NCI-H146 (cell line): ENCODE measurements at regions not wholly inside any gene's neighbourhood (a gene's known extent, or its start where the extent isn't known, plus 50 kb on each side); places are given as distances from the start of the nearest gene placed in this dataset.
A peak's percentile ranks its signal among the peaks of the same experiment; 100 is the strongest.

ENCODE experiments used
- DNase-seq: peaks from one replicate; lab custom pipeline; 2025; lab: John Stamatoyannopoulos, UW

DNA sequence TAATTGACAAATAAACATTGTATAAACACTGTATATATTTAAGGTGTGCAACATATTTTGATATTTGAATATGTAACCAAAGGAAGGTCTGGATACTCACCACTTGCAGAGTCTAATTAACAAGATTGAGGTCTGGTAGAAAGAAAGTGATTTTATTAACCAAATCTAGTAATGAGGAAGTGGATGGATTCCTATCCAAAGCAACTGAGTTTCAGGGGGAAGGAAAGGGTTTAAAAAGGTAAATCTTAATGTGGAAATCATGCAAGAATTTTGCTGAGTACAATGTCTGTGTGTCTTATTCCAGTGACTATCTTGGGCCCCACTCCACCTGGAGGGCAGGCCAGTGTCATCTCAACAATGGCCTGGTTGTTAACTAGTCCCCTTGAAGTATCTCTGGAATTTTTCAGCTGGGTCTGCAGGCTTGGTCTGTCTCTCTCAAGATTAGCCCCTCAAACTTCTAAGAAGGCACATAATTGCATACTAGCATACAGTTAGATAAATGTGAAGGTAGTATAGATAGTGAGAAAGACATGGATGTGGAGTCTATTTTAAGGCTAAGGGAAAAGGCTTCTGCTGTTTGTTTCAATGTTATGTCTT is 262.7 kb upstream of the RGS18 start:
- DNase-seq: no peak

DNA sequence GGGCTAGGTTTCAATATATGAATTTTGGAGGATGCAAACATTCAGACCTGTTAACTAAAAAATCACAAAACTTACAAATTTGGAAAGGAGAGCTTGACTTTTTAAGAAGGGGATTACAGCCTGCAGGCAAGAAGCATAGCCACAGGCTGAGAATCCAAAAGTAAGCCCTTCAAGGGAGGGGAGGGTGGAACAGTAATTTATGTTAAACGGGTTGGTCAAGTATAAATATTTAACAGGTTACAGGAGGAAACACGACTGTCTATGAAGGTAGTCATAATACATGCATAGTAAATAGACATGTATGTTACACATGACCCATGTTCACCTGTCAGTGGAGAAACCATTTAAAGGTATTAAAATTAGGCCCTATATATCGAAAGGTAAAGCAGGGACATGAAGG is 261.1 kb upstream of the RGS18 start:
- no peak for DNase-seq

DNA sequence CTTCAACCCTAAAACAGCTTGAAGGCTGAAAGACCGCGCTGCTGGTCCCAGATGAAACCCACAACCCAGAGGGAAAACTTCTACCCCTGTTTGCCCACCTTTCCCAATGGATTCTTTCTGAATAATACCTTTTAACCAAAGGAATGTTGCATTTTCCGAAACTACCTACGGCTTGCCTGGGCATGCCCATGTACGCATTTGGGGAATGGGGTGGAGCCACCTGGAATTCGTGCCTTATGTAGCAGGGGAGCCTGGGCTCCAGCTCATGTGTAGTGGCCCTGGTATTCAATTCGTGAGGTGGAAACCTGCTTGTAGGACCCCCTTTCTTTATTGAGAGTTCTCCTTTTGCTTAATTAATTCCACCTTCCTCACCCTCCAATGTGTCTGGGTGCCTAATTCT is 256.6 kb upstream of the RGS18 start:
- no peak for DNase-seq

DNA sequence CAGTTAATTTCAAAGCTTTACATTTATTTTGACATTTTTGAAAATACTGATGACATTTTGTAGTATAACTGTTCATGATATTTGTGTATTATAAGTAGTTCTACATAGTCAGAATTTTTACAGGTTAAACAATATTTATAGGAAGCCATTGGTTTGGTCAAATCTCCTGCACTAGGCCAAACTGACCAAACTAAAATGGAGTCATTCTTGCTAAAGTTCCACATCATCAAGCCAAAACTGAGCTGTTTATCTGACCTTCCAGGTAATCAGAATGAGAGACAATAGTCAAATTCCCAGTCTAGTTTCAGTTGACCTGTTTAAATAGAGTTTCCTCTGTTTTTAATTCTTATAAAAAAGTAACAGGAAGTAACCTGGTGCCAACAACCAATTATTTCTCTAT is 253.3 kb upstream of the RGS18 start:
- no peak for DNase-seq

DNA sequence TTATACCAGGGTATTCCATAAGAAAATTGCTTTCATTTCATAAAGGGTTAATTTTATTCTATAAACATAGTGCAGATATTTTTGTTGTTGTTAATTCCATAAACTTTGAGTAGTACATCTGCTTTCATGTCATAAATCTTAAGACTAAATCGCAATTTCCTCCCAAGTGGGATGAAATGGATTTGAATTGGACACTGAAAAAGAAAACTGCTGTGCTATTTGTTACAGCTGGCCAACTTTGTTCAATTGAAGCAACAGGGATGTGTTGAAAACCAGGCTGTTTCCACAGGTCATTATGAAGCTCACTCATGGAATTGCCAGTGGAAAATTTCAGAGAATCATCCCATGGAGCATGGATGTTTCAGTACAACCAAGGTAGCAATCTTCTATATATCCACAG is 252.5 kb upstream of the RGS18 start:
- DNase-seq: no peak

DNA sequence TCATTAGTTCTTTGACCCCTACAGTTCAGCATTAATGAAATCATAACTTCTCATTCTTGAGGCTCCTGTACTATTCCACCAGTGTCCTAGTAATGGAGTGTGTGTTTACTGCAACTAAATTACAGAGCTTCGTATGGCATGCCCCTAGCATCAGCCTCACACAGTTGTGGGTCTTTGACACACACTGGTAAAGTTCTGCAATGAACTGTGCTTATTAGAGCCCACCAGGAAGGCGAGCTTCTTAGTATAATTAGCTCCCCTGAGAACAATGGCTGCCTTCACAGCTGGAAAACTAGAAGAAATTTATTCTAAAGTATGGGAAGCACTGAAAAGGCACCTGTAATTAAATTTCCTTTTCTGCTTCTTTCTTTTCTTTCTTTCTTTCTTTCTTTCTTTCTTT is 251.1 kb upstream of the RGS18 start:
- DNase-seq: no peak

DNA sequence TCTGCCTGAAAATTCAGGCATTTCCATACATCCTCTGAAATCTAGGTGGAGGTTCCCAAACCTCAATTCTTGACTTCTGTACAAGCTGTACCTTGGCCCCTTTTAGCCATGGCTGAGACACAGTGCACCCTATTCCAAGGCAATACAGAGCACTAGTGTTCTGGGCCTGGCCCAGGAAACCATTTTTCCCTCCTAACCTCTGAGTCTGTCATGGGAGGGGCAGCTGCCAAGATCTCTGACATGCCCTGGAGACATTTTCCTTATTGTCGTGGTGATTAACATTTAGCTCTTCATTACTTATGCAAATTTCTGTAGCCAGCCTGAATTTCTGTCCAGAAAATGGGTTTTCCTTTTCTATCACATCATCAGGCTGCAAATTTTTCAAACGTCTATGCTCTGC is 248.0 kb upstream of the RGS18 start:
- DNase-seq: no peak

DNA sequence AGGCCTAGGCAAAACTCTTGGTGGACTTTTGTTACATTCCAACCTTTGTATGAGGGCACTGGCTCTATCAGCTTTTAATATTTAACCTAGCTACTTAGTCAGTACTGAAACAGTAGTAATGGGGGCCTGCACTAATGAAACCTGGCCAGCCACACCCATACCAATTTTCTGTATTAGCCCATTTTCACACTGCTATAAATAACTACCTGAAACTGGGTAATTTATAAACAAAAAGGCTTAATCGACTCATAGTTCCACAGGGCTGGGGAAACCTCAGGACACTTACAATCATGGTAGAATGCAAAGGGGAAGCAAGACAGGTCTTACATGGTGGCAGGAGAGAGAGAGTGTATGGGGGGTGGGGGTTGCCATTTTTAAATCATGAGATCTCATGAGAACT is 245.7 kb upstream of the RGS18 start:
- DNase-seq: no peak

DNA sequence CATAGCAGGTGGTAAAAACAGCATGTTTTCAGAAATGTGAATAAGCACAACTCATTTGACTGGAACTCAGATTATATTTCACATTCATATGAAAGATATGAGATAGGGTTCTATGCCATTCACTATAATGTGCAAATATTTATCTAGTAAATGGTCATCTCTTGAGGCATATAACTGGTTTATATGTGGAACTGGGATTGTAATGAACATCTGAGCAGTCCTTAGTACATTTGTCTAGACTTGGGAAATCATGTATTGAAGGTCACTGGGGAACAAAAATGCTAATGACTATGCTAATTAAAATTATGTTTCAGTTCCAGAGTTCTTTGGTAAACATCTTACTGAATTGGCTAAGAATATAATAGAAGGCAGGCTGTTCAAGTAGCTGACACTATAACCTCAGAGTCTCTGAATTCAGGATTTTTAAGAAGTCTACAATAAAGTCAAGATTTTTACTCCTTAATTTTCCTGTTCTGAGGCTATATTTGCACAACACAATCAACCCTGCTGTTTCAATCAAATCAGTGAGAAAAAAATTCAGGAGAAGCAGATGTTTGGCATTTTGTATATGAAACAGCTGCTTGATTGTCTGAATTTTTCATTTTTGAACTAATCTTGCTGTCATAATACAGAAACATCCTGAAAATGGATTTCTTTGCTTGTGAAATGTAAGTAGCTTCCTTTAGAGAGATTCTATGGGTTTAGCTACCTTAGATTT is 244.8 kb upstream of the RGS18 start:
- peak; percentile 5 for DNase-seq

DNA sequence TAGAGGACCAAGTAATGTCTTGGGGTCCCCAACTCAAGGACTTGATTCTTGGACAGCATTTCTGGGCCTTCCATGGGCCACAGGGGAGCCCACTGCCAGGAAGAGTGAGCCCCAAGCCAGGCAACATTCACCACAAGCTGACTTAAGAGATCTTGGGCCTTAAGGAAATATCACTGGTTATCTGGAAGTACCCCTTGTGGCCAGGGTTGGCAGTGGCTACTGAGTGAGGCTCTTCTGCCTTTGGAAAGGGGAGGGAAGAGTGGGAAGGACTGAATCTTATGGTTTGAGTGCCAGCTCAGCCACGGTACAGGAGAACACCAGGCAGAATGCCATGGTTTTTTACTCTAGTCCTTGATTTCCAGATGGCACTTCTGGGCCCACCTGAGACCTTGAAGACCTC is 228.9 kb upstream of the RGS18 start:
- no peak for DNase-seq

DNA sequence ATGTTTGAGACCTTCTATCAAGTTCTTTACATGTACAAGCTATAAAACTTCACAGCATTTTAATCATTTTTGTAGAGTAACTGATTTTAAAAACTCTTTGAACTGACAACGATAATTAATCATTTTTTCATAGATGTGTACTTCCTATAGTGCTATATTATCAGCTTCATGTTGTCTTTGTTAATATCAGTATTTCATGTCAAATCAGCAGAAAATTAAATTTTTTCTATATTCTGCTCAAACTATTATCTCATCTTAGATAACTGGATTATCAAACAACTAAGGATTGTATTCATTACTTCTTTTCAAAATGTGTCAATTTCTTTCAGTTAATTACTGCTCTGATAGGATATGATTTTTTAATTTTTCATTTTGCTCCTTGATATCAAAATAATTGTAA is 214.6 kb upstream of the RGS18 start:
- DNase-seq: no peak

DNA sequence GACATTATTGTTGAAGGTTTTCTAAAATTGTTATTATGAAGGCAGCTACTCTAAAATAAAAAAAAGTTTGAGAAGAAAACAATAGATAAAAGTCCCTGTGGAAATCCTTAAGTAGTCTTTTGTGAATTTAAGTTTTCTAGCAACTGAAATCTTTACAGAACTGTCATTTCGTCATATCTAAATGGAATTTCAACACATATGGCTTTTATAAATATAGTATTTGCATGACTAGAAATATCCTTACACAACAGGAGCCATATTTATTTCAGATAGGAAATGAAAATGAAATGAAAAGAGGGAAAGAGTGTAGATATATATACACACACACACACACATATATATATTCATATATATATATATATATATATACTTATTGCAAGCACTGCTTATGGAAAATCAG is 204.7 kb upstream of the RGS18 start:
- DNase-seq: no peak

DNA sequence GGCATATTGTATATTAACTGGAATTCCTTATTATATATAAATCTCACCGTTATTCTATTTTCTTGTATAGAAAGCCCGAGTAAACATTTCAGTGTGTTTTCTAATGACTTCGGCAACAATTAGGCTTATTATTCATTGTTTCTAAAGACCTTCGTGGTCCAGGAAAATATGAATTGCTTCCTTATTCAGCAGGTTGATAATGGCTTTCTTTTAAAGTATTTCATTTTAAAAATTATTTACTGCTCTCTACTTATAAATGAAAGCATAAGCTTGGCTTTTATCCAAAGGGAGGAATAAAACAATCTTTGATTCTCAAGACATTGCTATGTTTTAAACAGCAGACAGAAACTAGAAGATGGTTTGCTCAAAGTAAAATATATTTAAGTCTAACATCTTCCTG is 198.4 kb upstream of the RGS18 start:
- DNase-seq: no peak

DNA sequence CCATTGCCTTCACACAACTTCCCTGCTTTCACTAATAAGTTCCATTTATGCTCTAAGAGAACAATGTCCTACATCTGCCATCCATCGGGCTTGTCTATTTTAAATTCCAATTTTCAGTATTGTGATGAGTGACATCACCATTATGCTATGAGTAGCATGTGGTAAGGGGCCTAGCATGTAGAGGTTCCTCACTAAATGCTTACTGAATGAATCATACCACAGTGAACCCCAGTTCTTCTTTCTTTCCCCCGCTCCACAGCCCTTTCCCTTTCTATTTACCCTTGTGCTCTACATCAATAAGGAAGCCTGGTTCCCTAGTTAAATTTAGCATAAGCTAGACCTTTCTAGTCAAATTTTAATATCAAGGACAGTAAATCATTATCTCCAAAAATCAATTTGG is 195.0 kb upstream of the RGS18 start:
- no peak for DNase-seq

DNA sequence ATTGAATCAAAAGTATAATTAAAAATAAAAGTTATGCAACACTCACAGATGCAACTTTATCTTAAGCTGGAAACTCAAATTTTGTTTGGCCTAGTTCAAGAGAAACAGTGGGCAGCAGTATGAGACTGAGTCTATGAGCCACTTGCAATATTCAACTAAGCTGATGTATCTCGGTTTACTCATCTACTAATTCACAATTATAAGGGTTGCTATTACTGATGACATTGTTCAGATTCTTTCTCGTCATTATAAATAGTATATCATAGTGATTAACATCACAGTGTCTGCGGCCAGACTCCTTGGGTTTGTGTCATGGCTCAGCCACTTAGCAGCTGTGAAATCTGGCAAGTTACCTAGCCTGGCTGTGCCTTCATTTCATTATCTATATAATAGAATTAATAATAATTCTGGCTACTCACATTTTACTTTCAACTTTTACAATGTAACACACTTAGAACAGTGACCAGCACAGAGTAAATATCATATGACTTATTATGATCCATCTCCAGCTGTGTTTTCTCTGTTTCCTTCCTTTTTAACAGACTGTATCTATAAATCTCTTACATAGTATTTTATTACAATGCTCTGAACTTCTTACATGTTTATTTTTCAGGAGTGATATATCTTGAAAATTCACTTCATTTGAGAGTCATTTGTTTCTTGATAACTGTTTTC is 194.3 kb upstream of the RGS18 start:
- DNase-seq: no peak

DNA sequence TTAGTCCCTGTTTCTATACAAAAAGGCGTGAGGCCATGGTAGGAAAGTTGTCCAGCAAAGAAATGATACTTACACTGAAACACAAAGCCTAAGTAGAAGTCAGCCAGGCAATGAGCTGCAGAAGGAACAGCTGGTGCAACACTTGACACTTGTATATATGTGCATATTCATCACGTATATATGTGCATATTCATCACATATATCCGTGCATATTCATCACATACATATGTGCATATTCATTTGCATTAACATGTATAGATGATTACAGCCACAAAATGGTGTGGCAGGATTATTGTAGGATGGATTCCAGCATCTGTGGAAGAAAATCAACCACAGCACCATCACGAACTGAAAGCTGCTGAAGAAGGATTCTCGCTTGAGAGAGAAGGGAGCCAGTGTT is 189.0 kb upstream of the RGS18 start:
- DNase-seq: no peak

DNA sequence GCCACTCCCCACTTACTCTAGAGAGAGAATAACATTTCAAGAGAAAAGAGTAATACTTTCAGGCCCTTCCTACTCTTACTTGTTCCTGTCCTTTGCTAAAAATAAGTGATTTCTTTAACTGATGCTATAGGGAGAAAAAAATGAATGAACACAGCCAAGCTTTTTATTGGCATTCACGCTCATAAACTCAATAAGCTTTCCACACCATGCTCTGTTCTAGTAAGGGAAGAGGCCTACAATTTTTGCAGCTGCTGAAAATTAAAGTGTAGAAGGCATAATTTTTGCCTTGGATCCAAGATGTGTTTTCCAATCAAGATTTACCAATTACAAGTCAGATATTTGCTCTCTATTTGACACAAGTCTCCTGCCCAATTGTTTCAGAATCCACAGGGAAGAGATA is 188.1 kb upstream of the RGS18 start:
- DNase-seq: no peak

DNA sequence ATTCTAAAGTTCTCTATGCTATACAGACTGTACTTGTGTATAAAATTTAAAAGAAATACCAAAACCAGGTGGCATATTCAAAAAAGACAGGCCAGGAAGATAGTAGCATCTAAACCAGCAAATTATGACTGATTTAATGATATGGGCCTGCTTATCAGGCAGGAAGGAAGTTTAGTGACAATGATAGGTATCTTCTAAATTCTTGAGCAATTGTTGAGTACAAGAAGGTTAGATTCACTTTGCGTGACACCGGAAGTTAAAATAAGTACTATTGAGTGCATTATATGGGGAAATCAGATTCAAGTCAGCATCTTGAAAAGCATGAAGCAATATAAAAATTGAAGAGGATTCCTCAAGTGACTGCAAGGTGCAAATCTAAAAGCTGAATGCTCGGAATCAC is 186.8 kb upstream of the RGS18 start:
- no peak for DNase-seq

DNA sequence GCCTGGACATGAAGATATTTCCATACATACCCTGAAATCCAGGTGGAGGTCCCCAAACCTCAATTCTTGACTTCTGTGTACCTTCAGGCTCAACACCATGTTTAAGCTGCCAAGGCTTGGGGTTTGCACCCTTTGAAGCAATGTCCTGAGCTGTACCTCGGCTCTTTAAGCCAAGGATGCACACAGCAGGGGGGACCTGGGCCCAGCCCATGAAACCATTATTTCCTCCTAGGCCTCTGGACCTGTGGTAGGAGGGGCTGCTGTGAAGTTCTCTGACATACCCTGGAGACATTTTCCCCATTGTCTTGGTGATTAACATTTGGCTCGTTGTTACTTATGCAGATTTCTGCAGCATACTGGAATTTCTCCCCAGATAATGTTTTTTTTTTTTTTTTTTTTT is 184.3 kb upstream of the RGS18 start:
- no peak for DNase-seq

DNA sequence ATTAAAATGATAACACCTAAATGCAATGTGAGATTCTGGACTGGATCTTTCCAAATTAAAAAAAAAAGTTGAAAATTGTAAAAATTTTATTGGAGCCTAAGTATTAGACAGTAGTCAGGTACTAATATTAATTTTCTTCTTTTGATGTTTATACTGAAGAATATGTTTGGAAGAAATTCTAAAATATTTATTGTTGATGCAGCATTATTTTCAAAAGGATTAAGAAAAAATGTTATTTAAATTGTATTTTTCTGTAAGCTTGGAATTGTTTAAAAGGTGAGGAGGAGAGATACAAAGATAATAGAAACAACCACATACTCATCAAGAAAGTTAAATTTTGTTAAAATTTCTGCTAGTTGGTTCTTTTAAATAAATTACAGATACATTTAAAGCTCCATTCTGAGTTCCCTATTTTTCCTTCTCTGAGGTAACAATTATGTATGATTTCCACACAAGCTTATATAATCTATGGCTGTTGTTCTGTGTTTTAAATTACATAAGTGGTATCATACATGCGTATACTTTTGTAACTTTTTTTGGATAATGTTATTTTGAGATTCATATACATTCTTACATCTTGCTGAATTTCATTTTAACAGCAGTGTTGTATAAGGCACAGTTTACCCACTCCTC is 180.3 kb upstream of the RGS18 start:
- DNase-seq: no peak

DNA sequence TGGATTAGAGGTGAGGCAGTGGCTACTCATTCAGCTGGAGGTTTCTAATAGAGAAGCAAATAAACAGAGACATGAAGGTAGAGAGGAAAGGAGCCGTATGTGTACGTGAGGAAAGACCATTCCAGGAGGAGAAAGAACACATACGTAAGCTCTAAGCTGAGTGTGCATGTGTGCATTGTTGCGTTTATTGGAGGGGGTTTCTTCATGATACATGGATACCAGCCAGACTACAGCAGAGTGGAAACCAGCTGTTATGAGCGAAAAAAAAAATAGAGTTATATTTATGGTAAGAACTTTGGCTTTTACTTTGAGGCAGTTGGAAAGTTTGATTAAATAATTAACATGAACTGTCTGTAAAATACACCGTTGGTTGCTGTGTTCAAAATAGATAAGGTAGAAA is 173.4 kb upstream of the RGS18 start:
- DNase-seq: no peak

DNA sequence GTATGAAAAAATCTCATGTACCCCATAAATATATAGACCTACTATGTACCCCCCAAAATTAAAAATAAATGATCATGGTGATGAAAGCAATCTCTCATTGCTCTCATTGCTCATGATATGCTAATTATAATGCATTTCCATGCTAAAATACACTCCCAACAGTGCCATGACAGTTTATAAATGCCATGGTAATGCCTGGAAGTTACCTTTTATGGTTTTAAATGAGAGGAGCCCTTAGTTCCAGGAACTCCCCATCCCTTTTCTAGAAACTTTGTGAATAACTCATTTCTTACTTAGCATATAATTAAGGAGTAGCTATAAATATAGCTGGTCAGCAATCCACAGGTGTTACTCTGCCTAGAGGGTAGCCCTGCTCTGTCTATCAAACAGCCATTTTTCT is 166.1 kb upstream of the RGS18 start:
- DNase-seq: no peak

DNA sequence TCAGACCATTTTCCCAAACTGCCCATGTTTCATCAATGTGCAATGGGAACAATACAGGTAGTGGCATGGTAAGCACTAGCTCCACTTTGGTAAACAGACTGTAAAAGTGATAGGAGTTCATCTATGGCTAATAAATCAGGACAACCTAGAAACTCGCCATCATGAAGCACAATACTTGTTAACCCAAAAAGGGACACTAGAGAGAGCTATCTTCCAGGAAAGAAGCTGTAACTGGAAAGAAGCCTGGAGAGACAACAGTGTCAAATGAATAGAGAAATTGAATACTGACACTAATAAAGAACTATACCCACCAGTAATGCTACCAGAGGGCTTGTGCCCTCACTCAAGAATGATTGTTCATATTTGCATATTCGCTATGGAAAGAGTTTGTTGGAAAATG is 164.7 kb upstream of the RGS18 start:
- no peak for DNase-seq
